Inferior parietal cortex (tissue), 1 donor: ENCODE measurements at regions not wholly inside any gene's neighbourhood (a gene's known extent, or its start where the extent isn't known, plus 50 kb on each side); places are given as distances from the start of the nearest gene placed in this dataset.
"Not testable (repeated sequence)": the region's sequence is repeated elsewhere in the genome, so short reads cannot be mapped to it uniquely, and the experiment has no call there.

ENCODE experiments used
- DNase-seq: peaks from one replicate; pipeline ENCODE4 v3.0.0-alpha.2; 2016; ENCODE audit errors: extremely low spot score

DNA sequence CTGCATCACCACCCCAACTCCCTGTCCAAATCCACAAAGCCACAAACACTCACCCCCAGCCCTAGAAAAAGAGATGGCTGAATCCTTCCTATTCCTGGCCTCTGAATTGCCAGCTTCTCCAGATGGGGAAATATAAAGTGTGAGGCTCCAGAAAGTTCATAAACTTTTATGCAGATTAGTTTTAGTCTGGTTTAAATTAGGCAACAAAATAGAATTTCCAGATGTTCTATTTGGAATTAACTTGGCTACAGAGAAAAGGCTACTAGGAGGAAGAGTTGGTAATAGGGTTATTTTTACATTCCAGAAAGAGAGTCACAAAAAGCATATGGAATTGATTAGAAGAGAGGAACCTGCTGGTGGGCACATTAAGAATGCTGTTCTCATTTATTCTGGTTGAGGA is 56.0 kb downstream of the EN1 start:
- DNase-seq, result no peak

DNA sequence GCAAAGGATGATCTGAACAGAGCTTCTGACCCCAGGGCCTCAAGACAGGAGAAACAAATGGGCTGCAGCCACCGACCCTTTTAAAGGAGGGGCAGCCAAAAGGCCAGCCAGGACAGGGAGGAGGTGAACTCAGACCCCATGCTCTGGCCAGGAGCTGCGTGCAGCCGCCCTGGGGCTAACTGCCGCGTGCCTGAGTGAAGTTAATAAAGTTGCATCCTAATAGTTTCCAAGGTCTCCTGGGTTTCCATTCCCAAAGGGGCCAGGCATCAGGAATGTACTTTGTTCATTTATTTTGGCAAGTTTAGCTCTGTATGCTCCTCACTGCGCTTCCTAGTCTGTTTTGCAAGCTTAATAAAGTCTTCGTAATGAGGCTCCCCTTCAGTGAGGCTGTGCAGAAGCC is 60.7 kb downstream of the EN1 start:
- no peak for DNase-seq

DNA sequence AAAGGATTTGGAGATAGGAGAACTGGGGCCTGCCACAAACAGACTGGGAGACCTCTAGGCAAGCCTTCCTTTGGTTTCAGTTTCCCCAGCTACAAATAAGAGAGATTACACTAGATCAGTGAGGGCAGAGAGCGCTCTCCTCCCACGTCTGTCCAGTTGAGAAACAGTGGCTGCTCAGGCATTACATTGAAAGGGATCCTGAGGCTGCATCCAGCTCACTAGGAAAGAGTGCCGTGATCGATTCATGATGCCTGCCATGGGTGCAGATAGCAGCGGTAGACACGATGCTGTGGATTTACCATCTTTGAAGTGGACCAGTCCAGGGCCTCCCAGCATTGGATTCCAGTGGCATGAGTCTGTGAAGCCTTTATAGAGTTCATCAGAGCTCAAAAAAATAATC is 62.6 kb downstream of the EN1 start:
- DNase-seq, result no peak

DNA sequence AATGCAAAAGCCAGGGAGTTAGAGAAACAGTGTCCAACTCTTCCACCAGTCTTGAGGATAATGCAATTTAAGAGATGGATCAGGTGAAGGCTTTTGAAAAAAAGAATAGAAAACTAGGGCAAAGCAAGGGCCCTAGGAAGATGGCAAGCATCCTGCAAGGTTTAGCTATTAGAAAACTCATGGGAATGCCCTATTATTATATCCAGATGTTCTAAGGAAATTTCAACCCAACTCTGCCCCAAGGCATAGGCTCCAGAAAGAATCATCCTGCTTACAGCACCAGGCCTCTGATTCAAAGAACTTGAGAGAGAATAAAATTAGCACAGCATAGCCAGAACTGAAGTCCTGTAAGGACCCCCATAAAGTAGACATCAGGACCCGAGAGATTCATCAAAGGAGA is 68.1 kb downstream of the EN1 start:
- DNase-seq, result no peak

DNA sequence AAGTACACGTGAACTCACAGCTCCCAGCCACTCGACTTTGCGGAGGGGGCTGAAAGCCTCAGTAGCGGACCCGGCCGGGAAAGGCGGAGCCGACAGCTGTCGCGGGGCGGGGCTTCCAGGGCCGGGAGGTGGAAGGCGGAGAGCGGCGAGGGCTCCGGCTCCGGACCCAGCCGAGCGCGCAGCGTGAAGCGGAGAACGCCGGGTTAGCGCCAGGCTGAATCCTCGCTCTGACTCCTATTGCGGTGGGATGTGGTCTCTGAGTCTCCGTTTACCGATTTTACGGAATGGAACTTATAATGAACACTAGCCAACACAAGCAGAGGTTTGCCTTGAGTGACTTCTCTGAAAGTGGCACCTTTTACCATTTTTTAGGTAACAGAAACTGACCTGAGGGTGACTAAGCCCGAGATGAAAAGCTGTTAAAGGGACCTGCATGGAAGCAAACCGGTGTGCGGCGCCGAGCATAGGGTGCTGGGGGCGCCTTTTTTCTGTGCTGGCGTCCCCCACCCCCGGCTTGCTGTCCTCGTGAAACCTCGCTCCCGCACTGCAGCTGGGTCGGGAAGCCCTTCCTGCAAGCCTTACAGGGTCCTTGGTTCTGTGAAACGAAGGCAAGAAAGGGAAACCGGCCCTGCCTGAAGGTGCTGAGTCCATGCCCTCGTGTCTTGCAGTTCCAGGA is 72.9 kb downstream of the EN1 start:
- DNase-seq, result peak; percentile 2

DNA sequence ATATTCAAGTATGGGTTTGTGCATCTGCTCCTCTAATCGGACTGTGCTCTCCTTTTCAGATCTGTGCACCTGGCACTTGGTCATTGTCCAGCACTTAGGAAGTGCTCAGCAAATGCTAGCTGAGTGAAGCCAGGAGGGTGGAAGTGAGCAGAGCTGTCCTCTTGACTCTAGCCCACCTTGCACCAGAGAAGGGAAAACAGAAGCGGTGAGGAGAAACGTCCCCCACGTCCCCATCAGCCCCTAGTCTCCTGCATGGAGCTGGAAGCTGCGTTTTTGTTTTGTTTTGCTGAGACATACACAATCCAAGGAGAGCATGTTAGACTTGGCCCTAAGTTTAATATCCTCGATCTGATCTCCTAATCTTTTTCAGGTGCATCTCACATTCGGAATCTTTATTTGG is 73.6 kb downstream of the EN1 start:
- DNase-seq, result no peak

DNA sequence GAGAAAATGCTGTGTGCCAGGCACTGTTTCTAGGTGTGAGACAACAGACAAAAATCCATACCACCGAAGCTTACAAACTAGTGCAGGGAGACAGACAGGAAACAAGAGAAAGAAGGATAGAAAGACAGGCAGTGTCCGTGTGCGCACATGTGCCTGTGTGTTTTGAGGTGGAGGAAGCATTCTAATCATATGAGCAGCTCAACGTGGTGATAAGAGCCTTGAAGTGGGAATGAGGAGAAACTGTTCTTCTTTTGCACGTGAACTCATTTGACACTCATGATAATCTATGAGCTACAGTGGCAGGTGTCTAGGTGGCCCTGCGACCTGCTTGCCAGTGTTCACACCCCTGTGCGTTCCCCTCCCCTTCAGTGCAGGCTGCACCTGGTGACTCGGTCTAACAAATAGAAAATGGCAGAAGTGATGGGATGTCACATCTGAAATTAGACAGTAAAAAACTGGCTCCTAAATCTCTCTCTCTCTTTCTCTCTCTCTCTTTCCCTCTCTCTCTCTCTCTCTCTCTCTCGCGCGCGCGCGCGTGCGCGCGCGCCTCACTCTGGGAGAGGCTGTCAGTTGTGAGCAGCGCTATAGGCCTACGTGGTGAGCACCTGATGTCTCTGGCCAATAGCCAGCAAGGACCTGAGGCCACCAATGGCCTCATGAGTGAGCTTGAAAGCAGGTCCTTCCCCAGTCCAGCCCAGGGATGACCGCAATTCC is 74.8 kb downstream of the EN1 start:
- no peak for DNase-seq

DNA sequence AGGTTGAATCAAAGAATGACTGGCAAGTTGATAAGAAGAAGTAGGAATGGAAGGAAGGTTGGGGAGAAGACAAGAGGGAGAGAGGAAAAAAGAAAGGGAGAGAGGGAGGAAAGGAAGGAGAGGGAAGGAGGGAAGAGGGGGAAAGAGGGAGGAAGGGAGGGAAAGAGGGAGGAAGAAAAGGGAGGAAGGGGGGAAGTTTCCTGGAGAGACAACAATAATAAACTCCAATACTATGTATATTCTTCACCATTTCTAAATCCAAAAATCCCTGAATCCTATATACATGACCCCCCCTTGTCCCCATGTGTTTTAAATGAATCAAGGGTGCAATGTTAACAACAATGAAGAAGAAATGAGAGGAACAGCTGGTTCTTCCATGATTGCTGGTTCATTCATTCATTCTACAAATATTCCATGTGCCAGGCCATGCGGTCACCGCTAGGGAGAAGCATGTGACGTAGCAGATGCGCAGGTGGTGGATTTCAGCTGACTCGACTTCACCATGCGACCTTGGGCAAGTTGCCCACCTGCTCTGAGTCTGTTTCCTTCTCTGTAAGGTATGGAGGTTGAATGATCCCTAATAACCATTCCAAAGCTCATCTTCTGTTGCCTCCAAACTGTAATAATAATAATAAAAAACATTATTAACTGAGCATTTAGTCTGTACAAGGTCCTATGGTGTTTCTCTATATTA is 77.6 kb downstream of the EN1 start:
- no peak for DNase-seq

DNA sequence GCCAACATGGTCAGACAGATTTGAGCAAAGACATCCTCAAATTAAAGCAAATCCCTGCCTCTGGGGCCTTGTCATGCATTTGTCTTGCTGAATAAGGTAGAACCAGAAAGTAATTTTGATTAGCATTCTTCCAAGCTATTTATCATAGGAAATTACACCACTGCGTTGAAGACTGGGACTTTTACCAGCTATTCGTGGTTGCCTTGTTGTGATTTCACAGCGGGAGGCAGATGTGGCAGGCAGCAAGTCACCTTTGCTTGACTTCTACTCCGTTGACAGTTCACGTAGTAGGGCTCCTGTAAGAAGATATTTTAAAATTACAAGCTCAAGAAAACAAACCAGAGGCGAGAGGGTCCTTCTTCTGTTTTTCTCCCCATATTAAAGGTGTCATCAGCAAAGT is 80.6 kb downstream of the EN1 start:
- no peak for DNase-seq

DNA sequence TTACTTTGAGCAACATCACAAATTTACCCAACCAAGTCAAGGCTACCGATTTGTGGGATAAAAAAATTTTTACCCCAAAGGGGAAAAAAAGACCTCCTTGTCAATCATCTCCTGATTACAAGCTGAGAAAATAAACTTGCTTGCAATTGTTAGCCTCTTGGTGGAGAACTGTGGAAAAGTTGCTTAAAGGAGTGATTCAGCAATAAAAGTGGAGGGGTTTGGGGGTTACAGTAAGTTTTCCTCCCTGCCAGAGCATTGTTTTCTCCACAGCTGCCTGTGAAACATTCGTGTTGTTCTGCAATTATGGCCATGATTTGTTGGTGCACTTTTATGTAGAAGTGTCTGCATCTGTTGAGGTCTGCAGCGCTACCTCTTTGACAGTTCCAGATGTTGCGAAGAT is 82.6 kb downstream of the EN1 start:
- no peak for DNase-seq

DNA sequence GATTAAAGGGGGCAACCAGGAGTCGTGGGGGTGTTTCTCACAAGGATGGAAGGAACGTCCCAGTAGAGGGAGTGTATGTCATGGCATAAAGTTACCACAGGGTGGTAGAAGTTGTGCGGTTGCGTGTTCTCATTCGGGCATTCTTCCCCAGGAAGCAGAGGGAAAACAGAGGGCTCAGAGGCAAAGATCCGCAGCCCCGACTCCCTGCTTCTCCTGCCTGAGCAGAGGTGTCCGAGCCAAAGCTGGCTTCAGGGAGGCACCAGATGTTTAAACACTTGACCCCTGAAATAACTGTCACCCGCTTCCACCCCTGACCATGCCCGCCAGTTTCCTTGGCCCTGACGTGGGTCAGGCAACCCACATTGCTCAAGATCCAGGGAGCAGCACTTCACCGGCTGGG is 83.7 kb downstream of the EN1 start:
- DNase-seq, result no peak

DNA sequence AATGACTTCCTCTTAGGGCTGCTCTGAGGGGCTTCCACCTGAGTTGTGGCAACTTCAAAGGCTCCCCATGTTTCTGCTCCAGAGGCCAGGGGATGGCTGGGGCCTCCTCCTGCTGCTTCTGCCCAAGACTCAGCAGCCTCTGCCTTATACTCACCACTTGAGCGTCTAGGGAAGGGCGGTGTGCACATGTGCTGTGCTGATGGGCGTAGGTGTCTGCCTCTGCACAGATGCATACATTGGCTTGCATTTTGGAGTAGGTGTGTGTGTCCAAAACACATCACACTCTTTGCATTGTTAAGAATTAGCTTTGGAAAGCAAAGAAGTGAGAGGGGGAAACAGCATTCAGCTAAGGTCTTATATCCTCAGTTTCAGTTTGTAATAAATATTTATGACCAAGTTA is 85.2 kb downstream of the EN1 start:
- no peak for DNase-seq

DNA sequence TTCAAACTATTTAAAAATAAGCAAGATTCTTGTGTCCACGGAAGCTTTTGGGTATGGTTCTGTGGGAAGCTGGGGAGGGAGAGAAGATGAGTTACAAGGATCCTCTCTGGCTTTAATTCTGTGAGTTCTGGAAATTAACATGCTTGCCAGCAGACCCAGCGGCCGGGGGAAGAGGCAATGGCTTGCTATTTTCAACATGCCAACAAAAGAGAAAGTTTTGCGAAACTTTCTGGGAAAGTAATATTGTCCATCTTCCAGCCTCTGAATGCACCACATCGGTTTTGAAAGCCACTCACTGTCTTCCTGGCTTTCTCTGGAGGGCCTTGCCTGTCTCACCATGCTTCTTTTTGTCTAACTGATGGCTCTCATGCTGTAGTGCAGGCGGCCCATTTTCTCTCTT is 85.7 kb downstream of the EN1 start:
- no peak for DNase-seq

DNA sequence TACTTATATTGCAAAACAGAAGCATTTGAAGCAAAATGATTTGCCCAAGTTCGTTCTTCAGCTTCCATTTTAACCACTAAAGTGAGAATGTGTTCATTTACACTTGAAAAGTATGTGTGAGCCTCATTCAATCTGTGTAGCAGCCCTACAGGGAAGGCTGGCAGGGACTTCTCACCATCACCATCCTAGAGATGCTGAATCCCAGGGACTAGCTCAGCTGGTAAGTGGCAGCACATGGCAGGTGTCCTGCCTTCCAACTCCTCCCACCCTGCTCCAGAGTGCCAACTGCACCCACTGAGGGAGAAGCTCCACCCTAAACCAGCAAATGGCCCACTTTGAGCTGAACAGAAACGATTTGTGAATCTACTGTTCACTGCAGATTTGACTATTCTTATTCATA is 91.5 kb downstream of the EN1 start:
- DNase-seq, result peak; percentile 2

DNA sequence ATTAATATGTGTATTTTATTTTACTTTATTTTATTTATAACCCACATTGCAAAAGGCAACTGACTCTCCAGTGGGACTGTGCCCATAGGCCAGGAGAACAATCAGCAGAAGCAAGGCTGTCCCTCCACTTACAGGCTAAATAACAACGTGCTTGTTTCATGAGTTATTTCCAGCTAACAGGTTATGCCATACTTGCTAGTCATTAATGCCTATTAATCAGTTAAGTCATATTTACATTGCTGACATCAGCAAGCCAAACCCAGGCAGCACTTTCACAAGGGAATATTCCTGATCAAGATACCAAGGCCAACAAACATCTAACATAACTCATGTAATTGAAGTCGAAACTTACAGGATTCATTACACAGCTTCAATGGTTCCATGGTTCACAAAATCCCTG is 92.1 kb downstream of the EN1 start:
- DNase-seq, result no peak

DNA sequence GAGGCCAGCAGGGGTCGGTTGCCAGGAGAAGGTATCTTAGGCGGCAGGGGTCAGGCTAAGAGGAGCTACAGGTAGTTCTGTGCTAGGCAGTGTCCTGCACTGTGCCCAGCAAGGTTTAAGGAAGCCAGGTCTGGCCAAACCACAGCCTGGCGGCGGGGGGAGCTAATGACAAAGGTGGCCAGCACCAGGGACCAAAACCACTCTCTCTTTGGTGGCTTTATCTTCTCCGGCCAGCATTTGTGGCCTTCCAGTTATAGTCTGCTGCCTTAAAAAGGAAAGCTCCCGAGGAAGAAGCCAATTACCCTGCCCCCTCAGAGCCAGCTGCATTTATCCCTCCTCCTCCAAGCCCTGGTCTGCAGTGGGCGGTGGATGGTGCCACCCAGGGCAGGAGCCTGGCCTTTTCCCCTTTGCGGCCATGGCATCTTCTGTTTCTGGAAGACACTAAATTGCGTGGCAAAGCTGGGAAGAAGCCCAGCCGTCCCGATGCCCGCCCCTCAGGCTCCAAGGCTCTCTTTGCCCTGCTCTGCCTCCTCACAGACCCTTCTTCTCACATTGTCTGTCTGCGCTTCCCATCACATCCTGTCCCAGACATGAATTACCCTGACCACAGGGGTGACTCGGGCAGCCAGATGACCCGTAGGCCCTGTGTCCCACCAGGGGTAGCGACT is 94.6 kb downstream of the EN1 start:
- no peak for DNase-seq

DNA sequence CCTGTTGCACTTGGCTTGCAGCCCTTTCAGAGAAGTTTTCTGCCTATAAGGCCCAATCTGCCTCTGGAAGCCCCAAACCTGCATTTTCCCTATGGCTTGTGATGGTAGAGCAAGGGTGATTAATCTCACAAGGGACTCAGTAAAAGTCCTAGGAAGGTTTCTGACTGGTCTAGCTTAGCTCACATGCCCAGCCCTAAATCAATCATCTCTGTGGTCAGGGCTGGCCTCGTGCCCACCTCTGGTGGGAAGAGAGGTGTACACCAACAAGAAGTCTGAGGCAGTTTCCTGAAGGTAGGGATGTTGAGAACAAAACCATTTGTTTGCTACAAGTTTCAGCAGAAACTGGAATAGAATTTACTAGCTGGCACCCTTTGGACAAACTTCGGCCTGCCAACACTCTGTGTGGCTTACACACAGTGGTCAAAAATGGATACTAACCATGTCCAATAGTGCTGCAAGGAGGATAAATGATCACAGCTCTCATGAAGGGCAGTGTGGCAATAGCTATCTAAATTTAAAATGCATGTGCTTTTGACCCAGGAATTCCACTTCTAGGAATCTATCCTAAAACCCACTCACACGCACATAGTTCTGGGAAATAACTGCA is 96.4 kb downstream of the EN1 start:
- DNase-seq, result no peak

DNA sequence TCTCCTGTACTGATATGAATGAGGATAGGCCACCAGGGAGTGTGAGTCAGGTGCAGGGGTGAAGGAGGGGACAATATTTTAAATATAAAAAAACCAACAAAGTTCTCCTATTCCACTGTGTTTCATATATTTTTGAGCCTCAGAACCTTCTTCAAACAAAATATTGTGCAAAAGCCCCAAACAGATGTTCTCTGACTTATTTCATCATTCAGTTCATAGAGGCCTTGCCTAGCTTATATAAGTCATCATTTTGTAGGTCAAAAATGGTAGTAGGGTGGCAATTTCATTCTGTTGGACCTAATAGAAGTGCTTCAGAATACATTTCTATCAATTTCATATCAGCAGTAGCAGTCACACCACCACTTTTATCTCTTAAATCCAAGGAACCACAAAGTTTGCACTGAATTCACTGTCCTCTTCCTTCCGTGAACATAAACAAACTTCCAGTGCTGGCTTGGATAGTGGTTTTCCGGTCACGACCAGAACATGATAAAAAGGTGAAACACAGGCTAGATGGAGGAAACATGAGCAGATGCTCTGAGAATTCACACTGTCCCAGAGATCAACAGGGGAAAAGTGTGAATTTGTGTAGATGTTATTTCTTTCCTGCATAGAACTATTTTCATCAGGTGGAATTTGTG is 99.1 kb downstream of the EN1 start:
- DNase-seq, result no peak

DNA sequence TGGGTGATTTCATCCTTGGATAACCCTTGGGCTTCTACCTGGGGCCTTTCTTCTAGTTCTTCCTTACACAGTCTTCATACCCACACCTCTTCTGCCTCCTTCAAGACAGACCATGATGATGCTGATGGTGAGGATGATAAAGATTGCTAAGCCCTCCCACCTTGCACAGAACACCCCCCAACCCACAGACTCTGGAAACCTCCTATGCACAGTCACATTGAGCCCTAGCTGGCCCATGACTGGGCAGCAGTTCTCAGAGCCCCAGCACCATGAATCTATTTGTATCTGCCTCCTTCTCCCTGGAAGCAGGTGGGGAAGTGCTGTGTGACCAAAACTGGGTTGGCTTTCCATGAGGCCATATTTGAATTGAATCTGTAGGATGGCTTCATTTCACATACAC is 99.8 kb downstream of the EN1 start:
- DNase-seq, result no peak

DNA sequence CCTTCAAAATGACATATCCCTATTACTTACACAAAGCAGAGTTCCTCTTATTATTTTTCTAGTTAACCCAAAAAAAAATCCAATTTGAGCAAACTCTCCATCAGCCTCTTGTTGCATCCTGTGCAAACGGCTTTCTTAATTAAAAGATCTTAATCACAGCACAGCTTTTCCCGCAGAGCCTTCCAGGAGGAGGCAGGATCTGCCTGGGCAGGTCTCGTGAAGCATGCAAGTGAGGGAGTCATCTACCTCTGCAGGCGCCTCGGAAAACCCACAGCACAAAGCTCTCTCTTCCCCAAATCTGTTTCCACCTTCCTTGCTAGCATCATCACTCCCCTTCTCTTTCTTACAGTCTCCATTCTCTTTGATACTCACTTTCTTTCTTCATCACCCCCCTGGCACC is 100.4 kb downstream of the EN1 start:
- DNase-seq, result no peak

DNA sequence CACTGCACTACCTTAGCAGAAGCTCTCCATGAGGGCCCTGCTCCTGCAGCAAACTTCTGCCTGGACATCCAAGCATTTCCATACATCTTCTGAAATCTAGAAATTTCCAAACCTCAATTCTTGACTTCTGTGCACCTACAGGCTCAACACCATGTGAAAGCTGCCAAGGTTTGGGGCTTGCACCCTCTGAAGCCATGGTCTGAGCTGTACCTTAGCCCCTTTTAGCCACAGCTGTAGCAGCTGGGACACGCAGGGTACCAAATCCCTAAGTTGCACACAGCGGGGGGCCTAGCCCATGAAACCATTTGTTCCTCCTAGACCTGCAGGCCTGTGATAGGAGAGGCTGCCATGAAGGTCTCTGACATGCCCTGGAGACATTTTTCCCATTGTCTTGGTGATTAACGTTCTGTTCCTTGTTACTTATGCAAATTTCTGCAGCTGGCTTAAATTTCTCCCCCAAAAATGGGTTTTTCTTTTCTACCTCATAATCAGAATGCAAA is 102.7 kb downstream of the EN1 start:
- not testable (repeated sequence) for DNase-seq
